GM12878 (cell line): ENCODE measurements at regions not wholly inside any gene's neighbourhood (a gene's known extent, or its start where the extent isn't known, plus 50 kb on each side); places are given as distances from the start of the nearest gene placed in this dataset.

Experiments used
- ATAC-seq: fragments of 200-7000 bp; cut with Tn5 transposase; 3 replicates; pipeline ENCODE4 v1.9.1; 2020; ENCODE audit warnings: mild to moderate bottlenecking, moderate library complexity
- BruUV-seq: library from RNA; stranded (reverse); fragments of 400-500 nt; replicated peaks from 2 replicates; lab custom pipeline; 2021; lab: Mats Ljungman, UMichigan
- CTCF ChIA-PET: fragments of 300-600 bp; sonication (Branson Sonifier 250); formaldehyde crosslinking; extraction: SDS; loops from one replicate; lab custom pipeline; 2021; ENCODE audit warnings: inconsistent platforms; lab: Yijun Ruan, JAX
- POLR2A ChIA-PET: fragments of 350-600 bp; formaldehyde crosslinking; extraction: SDS; loops from one replicate; lab custom pipeline; 2021; ENCODE audit warnings: inconsistent platforms; lab: Charles Lee
- RAD21 ChIA-PET: fragments of 300-600 bp; sonication (Branson Sonifier 250); formaldehyde crosslinking; loops from one replicate; lab custom pipeline; 2023; ENCODE audit warnings: antibody characterized with exemption; ENCODE audit not compliant: unreplicated experiment; lab: Charles Lee
- SMC1A ChIA-PET: fragments of 300-600 bp; sonication (Branson Sonifier 250); formaldehyde crosslinking; loops from one replicate; lab custom pipeline; 2023; ENCODE audit not compliant: unreplicated experiment, uncharacterized antibody; lab: Charles Lee
- DNase-seq: peaks from one replicate; pipeline ENCODE4 v3.0.0-alpha.2; 2011; ENCODE audit warnings: low read depth, low spot score
- FAIRE-seq: peaks from 3 replicates; lab custom pipeline; 2011; peaks lifted over from hg19 to GRCh38; lab: Jason Lieb, UNC
- H2AFZ ChIP-seq: 2 replicates; pipeline ENCODE4 v1.6.0; 2011; ENCODE audit warnings: low read depth, low read length, control low read depth; ENCODE audit not compliant: control insufficient read depth
- H3K27ac ChIP-seq: 2 replicates; pipeline ENCODE4 v1.5.1; 2011; ENCODE audit warnings: control low read depth; ENCODE audit not compliant: control insufficient read depth, insufficient read depth
- H3K27me3 ChIP-seq, 2 experiments: replicated peaks in 1 of 2; 2 replicates each; pipeline versions ENCODE4 v1.6.0 to v1.6.1; 2011; ENCODE audit warnings: low read length in 1 of 2; ENCODE audit not compliant: control insufficient read depth in 2 of 2, insufficient read depth in 2 of 2
- H3K36me3 ChIP-seq, 2 experiments: 2 replicates each; pipeline ENCODE4 v1.5.1; 2011; ENCODE audit warnings: low read length in 1 of 2; ENCODE audit not compliant: control insufficient read depth in 2 of 2, insufficient read depth in 2 of 2
- H3K4me1 ChIP-seq: 2 replicates; pipeline ENCODE4 v1.6.1; 2011; ENCODE audit warnings: mild to moderate bottlenecking, low read length, moderate library complexity, mixed read lengths; ENCODE audit not compliant: control insufficient read depth, insufficient read depth
- H3K4me2 ChIP-seq: 2 replicates; pipeline ENCODE4 v1.6.0; 2011; ENCODE audit warnings: control low read depth; ENCODE audit not compliant: control insufficient read depth, insufficient read depth
- H3K4me3 ChIP-seq: fragments of 200-600 bp; sonication (generic); 2 replicates; pipeline ENCODE4 v1.5.1; 2016
- H3K79me2 ChIP-seq: 2 replicates; pipeline ENCODE4 v1.6.0; 2011; ENCODE audit warnings: low read length; ENCODE audit not compliant: control insufficient read depth, insufficient read depth
- H3K9ac ChIP-seq: 2 replicates; pipeline ENCODE4 v1.8.0; 2011; ENCODE audit warnings: low read length, control low read depth, mixed read lengths; ENCODE audit not compliant: control insufficient read depth, insufficient read depth
- H3K9me3 ChIP-seq: replicated peaks from 3 replicates; pipeline ENCODE4 v1.5.1; 2011; ENCODE audit warnings: mild to moderate bottlenecking, low read length; ENCODE audit not compliant: control insufficient read depth, insufficient read depth
- H4K20me1 ChIP-seq: 2 replicates; pipeline ENCODE4 v1.6.0; 2011; ENCODE audit not compliant: control insufficient read depth, insufficient read depth
- BHLHE40 ChIP-seq, 2 experiments: fragments of 450-650 bp in 1 of 2; IDR thresholded peaks; 2 replicates each; pipeline ENCODE4 v1.6.1; 2011 to 2017; ENCODE audit warnings: low read depth in 2 of 2, borderline replicate concordance in 1 of 2, improper control_type of control experiment in 1 of 2, low read length in 1 of 2, mild to moderate bottlenecking in 1 of 2
- CHD4 ChIP-seq: fragments of 200-600 bp; sonication (generic); IDR thresholded peaks from 2 replicates; pipeline ENCODE4 v1.6.1; 2016; ENCODE audit warnings: mild to moderate bottlenecking
- IKZF1 ChIP-seq: fragments of 450-650 bp; conservative IDR thresholded peaks from 2 replicates; pipeline ENCODE4 v1.6.1; 2017; ENCODE audit warnings: antibody characterized with exemption, mild to moderate bottlenecking
- JUNB ChIP-seq: IDR thresholded peaks from 2 replicates; pipeline ENCODE4 v1.6.1; 2016; ENCODE audit warnings: antibody characterized with exemption, mild to moderate bottlenecking
- KLF5 ChIP-seq: fragments of 450-650 bp; IDR thresholded peaks from 2 replicates; pipeline ENCODE4 v1.6.1; 2014; ENCODE audit warnings: mild to moderate bottlenecking; ENCODE audit not compliant: partially characterized antibody
- NFIC ChIP-seq: IDR thresholded peaks from 2 replicates; pipeline ENCODE4 v1.6.1; 2012; ENCODE audit warnings: low read depth, mild to moderate bottlenecking, inconsistent platforms, low read length, moderate library complexity
- NR2C1 ChIP-seq: fragments of 450-650 bp; IDR thresholded peaks from 2 replicates; pipeline ENCODE4 v1.6.1; 2017; ENCODE audit warnings: antibody characterized with exemption, mild to moderate bottlenecking, moderate library complexity
- SIX5 ChIP-seq: IDR thresholded peaks from 2 replicates; pipeline ENCODE4 v1.6.1; 2011; ENCODE audit warnings: mild to moderate bottlenecking, low read depth, low read length, moderate library complexity; ENCODE audit not compliant: severe bottlenecking
- SMAD5 ChIP-seq: IDR thresholded peaks from 2 replicates; pipeline ENCODE4 v1.6.1; 2016; ENCODE audit warnings: antibody characterized with exemption, low read depth
- TCF12 ChIP-seq: IDR thresholded peaks from 2 replicates; pipeline ENCODE4 v1.6.1; 2011; ENCODE audit warnings: low read depth, mild to moderate bottlenecking, low read length
- ZBED1 ChIP-seq: IDR thresholded peaks from 2 replicates; pipeline ENCODE4 v1.6.1; 2016; ENCODE audit warnings: borderline replicate concordance
- WGBS: methylation state at CpG from one replicate; pipeline ENCODE4 v1.1.6; 2016; ENCODE audit warnings: low lambda C conversion rate; ENCODE audit not compliant: insufficient replicate concordance, insufficient coverage; ENCODE audit errors: missing lambda C conversion rate; 5-methylcytosine and 5-hydroxymethylcytosine counted together
- in situ Hi-C: fragments of 300-500 bp; cut with MboI; formaldehyde crosslinking; loops from 9 replicates; pipeline ENCODE4 v1.14.3; 2018; ENCODE audit warnings: mixed read lengths
- intact Hi-C: fragments of 100-400 bp; cut with micrococcal nuclease; formaldehyde crosslinking; loops from one replicate; pipeline ENCODE4 v1.14.2; 2022; ENCODE audit not compliant: unreplicated experiment
- TF ChIP-seq, protein P1 (sequence below): fragments of 450-650 bp; conservative IDR thresholded peaks from 2 replicates; pipeline ENCODE4 v1.6.1; 2017; ENCODE audit warnings: mild to moderate bottlenecking, moderate library complexity

DNA sequence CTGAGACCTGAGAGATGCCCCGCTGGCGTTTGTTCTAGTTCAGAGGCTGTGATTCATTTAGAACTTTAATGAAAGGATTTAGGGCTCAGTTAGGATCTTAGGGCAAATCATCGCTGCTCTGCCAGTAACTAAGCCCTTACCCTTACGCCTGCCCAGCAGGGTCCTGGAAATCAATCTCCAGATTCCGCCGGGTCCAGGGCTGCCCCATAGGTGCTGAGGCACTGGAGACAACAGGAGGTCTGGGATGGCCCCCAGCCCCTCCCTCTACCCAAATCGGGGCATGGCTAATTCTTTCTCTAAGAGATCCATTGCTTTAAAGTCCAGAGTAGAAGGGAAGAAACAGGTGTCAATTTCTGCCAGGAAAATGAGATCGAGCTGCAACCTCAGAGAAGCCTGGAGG, 83.1 kb downstream of the SDC1 start:
- SMC1A ChIA-PET: interaction anchor here (17.0 kb wide), 1 partner anchor 82 kb away, joined by 191 read pairs; the partner anchor contains the start of gene SDC1
- 64% methylated on average over 8 of the region's 8 CpGs for WGBS
- no TSS peak for BruUV-seq
- DNase-seq (no peak), ATAC-seq (no peak), FAIRE-seq (no peak)
- Histone ChIP-seq H4K20me1 (no peaks in the 10 kb centered on the region), H2AFZ (no peak overlapping the region), H3K79me2 (no peaks in the 10 kb centered on the region), H3K27me3 (no peaks in the 10 kb centered on the region), H3K27ac (no peak overlapping the region), H3K36me3 (no peaks in the 10 kb centered on the region), H3K4me3 (no peak overlapping the region), H3K4me1 (peaks cover 20% of the 10 kb centered on the region), H3K4me2 (no peak overlapping the region), H3K9me3 (no peaks in the 10 kb centered on the region), H3K9ac (no peak overlapping the region)
- in situ Hi-C loops (no loop called here), intact Hi-C loops (no loop called here)
- RAD21 ChIA-PET: interaction anchor here (5.5 kb wide), 1 partner anchor 81 kb away, joined by 57 read pairs; the partner anchor contains the start of gene SDC1
- CTCF ChIA-PET: interaction anchor here (19.7 kb wide), 1 partner anchor 82 kb away, joined by 284 read pairs; the partner anchor contains the start of gene SDC1
- POLR2A ChIA-PET: interaction anchor here (0.9 kb wide), 1 partner anchor 72 kb away, joined by 3 read pairs; no protein-coding TSS in a partner anchor
- no peak for TF ChIP-seq TCF12
- no peak for TF ChIP-seq KLF5
- no peak for TF ChIP-seq IKZF1
- TF ChIP-seq JUNB: no peak
- no peak for TF ChIP-seq BHLHE40 (IDR thresholded peaks at IDR 0.05; ENCODE audit: borderline replicate concordance in 1 of 2, low read depth in 2 of 2, low read length in 1 of 2)

DNA sequence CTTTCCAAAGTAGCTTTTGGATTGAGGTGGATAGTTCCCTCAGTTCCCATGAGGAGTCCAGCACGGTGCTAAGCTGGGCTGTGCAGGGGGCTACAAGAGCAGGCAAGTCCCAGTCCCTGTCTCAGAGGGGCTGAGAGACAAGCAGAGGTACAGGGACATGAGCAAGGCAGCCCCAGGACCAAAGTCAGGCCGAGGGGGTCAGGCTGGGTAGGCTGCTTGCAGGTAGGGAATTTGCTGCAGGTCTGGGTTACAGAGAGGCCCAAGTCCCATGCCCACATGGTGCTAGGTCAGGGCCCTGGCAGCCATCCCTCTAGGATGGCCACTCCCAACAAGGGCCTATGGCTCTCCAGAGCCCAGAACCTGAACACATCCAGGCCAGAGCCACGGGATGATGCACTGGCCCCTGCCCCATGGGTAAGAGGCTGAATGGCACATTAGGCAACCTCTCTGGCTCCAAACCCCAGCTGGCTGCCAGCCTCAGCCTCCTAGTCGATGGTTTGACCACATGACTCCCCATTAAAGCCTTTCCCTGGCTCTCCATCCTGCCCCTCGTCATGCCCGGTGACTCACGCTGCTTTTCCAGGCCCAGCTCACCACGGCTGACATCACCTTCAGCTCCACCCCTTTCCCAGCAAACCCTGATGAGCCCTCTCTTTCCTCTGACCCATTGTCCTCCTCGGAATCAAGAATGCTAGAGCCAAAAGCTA, 83.7 kb downstream of the SDC1 start:
- DNase-seq: no peak
- no peak overlapping the region for H2AFZ ChIP-seq
- no peak overlapping the region for H3K27ac ChIP-seq
- no peaks in the 10 kb centered on the region for H3K9me3 ChIP-seq
- ChIA-PET SMC1A (interaction anchor here (0.8 to 17.0 kb wide), 2 partner anchors 12 to 83 kb away, joined by 3 to 191 read pairs; partner anchors contain the start of gene SDC1), CTCF (interaction anchor here (0.7 to 19.7 kb wide), 2 partner anchors 67 to 83 kb away, joined by 3 to 284 read pairs; partner anchors contain the start of gene SDC1), RAD21 (interaction anchor here (1.1 kb wide), 2 partner anchors 81 to 84 kb away, joined by 3 to 4 read pairs; partner anchors contain the start of gene SDC1), POLR2A (no interaction called here)
- intact Hi-C loops: no loop called here
- no peak for FAIRE-seq
- H4K20me1 ChIP-seq: no peaks in the 10 kb centered on the region
- in situ Hi-C loops: no loop called here
- 24% methylated on average over 9 of the region's 9 CpGs for WGBS
- no peak overlapping the region for H3K4me3 ChIP-seq
- no peak for ATAC-seq
- H3K79me2 ChIP-seq: no peaks in the 10 kb centered on the region
- peaks cover 14% of the 10 kb centered on the region for H3K4me1 ChIP-seq
- H3K27me3 ChIP-seq: no peaks in the 10 kb centered on the region
- BruUV-seq: no TSS peak
- H3K36me3 ChIP-seq: no peaks in the 10 kb centered on the region
- no peak overlapping the region for H3K4me2 ChIP-seq
- no peak overlapping the region for H3K9ac ChIP-seq
- TF ChIP-seq NFIC (no peak), ZBED1 (no peak), CHD4 (no peak), SMAD5 (no peak), SIX5 (no peak), NR2C1 (no peak)
- TF ChIP-seq, protein P1, sequence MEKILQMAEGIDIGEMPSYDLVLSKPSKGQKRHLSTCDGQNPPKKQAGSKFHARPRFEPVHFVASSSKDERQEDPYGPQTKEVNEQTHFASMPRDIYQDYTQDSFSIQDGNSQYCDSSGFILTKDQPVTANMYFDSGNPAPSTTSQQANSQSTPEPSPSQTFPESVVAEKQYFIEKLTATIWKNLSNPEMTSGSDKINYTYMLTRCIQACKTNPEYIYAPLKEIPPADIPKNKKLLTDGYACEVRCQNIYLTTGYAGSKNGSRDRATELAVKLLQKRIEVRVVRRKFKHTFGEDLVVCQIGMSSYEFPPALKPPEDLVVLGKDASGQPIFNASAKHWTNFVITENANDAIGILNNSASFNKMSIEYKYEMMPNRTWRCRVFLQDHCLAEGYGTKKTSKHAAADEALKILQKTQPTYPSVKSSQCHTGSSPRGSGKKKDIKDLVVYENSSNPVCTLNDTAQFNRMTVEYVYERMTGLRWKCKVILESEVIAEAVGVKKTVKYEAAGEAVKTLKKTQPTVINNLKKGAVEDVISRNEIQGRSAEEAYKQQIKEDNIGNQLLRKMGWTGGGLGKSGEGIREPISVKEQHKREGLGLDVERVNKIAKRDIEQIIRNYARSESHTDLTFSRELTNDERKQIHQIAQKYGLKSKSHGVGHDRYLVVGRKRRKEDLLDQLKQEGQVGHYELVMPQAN: no peak
